H1 (cell line): ENCODE measurements at regions not wholly inside any gene's neighbourhood (a gene's known extent, or its start where the extent isn't known, plus 50 kb on each side); places are given as distances from the start of the nearest gene placed in this dataset.

ENCODE experiments used
- CTCF ChIA-PET: fragments of 300-600 bp; sonication (Branson Sonifier 250); formaldehyde crosslinking; loops from one replicate; lab custom pipeline; 2021; ENCODE audit not compliant: partially characterized antibody; lab: Charles Lee
- POLR2A ChIA-PET: fragments of 300-600 bp; sonication (Branson Sonifier 250); formaldehyde crosslinking; loops from one replicate; lab custom pipeline; 2021; ENCODE audit warnings: inconsistent platforms; ENCODE audit not compliant: partially characterized antibody; lab: Charles Lee
- DNase-seq, 2 experiments: peaks; one replicate each; pipeline versions ENCODE4 v3.0.0 to v3.0.0-alpha.2; 2010 to 2022; ENCODE audit warnings: low spot score in 2 of 2, low read depth in 1 of 2, mixed read lengths in 1 of 2
- FAIRE-seq: peaks from 2 replicates; lab custom pipeline; 2011; peaks lifted over from hg19 to GRCh38; lab: Jason Lieb, UNC
- H2AFZ ChIP-seq: 2 replicates; pipeline ENCODE4 v1.8.1; 2012; ENCODE audit warnings: low read length, inconsistent platforms
- H2AK5ac ChIP-seq: 2 replicates; pipeline ENCODE4 v1.6.1; 2013; ENCODE audit warnings: low read depth, low read length
- H2BK120ac ChIP-seq: replicated peaks from 2 replicates; pipeline ENCODE3; 2013; ENCODE audit warnings: low read depth, low read length, inconsistent platforms
- H2BK12ac ChIP-seq: 2 replicates; pipeline ENCODE4 v1.6.1; 2013; ENCODE audit warnings: low read depth, low read length
- H2BK15ac ChIP-seq: 2 replicates; pipeline ENCODE4 v1.6.1; 2013; ENCODE audit warnings: low read length
- H2BK20ac ChIP-seq: 2 replicates; pipeline ENCODE4 v1.6.1; 2013; ENCODE audit warnings: low read length
- H2BK5ac ChIP-seq: 2 replicates; pipeline ENCODE4 v1.6.1; 2013; ENCODE audit warnings: low read depth, low read length
- H3K14ac ChIP-seq: 2 replicates; pipeline ENCODE4 v1.6.1; 2013; ENCODE audit warnings: inconsistent platforms; ENCODE audit not compliant: insufficient read length
- H3K18ac ChIP-seq: 2 replicates; pipeline ENCODE4 v1.6.1; 2013; ENCODE audit warnings: low read length; ENCODE audit errors: extremely low read depth
- H3K23ac ChIP-seq: 2 replicates; pipeline ENCODE4 v1.6.1; 2013; ENCODE audit warnings: inconsistent platforms; ENCODE audit not compliant: insufficient read length
- H3K23me2 ChIP-seq: 2 replicates; pipeline ENCODE4 v1.6.1; 2013; ENCODE audit warnings: low read depth, low read length
- H3K27ac ChIP-seq: 2 replicates; pipeline ENCODE4 v1.6.1; 2011; ENCODE audit warnings: low read depth, low read length, inconsistent platforms
- H3K27me3 ChIP-seq, 4 experiments: replicated peaks in 1 of 4; 1 replicate in 1 of 4; 2 replicates in 3 of 4; pipeline versions ENCODE4 v1.6.1 to v1.8.1; 2011 to 2013; ENCODE audit warnings: low read length in 3 of 4, mild to moderate bottlenecking in 3 of 4, inconsistent platforms in 2 of 4, mixed read lengths in 2 of 4, moderate library complexity in 1 of 4; ENCODE audit not compliant: control insufficient read depth in 3 of 4, insufficient read depth in 3 of 4; ENCODE audit errors: extremely low read depth in 1 of 4
- H3K36me3 ChIP-seq, 4 experiments: 2 replicates each; pipeline versions ENCODE4 v1.6.1 to v1.8.1; 2011 to 2013; ENCODE audit warnings: mild to moderate bottlenecking in 4 of 4, low read length in 3 of 4, moderate library complexity in 2 of 4, control low read depth in 1 of 4, inconsistent platforms in 1 of 4; ENCODE audit not compliant: insufficient read depth in 4 of 4, control insufficient read depth in 2 of 4
- H3K4ac ChIP-seq: replicated peaks from 2 replicates; pipeline ENCODE3; 2013; ENCODE audit warnings: low read length, low read depth, mixed read lengths, inconsistent platforms; ENCODE audit not compliant: insufficient read length
- H3K4me1 ChIP-seq, 4 experiments: replicated peaks in 1 of 4; 1 replicate in 1 of 4; 2 replicates in 3 of 4; pipeline versions ENCODE4 v1.6.1 to v1.8.1; 2011 to 2013; ENCODE audit warnings: low read length in 3 of 4, inconsistent platforms in 2 of 4, mixed read lengths in 1 of 4; ENCODE audit not compliant: insufficient read depth in 4 of 4, control insufficient read depth in 3 of 4
- H3K4me2 ChIP-seq, 2 experiments: 2 replicates each; pipeline versions ENCODE4 v1.6.1 to v1.8.1; 2011 to 2013; ENCODE audit warnings: low read depth in 2 of 2, low read length in 2 of 2, control low read depth in 1 of 2, inconsistent platforms in 1 of 2, mild to moderate bottlenecking in 1 of 2; ENCODE audit not compliant: insufficient read depth in 1 of 2
- H3K4me3 ChIP-seq, 4 experiments: fragments of 200-600, 300-600 bp in 1 of 4; sonication (generic), shearing (Covaris generic), sonication (Bioruptor Twin) in 1 of 4; 2 replicates each; pipeline versions ENCODE4 v1.5.1 to v1.8.1; 2011 to 2016; ENCODE audit warnings: low read length in 4 of 4, low read depth in 3 of 4, control low read depth in 2 of 4, inconsistent platforms in 2 of 4, mild to moderate bottlenecking in 2 of 4, mixed read lengths in 1 of 4, moderate library complexity in 1 of 4; ENCODE audit not compliant: insufficient read depth in 2 of 4; ENCODE audit errors: extremely low read depth in 1 of 4
- H3K56ac ChIP-seq: replicated peaks from 2 replicates; pipeline ENCODE3; 2013; ENCODE audit warnings: low read depth, mild to moderate bottlenecking, mixed read lengths, low read length, inconsistent platforms; ENCODE audit not compliant: insufficient read length
- H3K79me1 ChIP-seq: 2 replicates; pipeline ENCODE4 v1.6.1; 2013; ENCODE audit warnings: low read depth, low read length, control low read depth
- H3K79me2 ChIP-seq, 2 experiments: 2 replicates each; pipeline versions ENCODE4 v1.6.1 to v1.8.1; 2012 to 2013; ENCODE audit warnings: low read length in 2 of 2, mild to moderate bottlenecking in 2 of 2, inconsistent platforms in 1 of 2; ENCODE audit not compliant: insufficient read depth in 2 of 2, control insufficient read depth in 1 of 2
- H3K9ac ChIP-seq, 4 experiments: replicated peaks in 1 of 4; 1 replicate in 1 of 4; 2 replicates in 3 of 4; pipeline versions ENCODE4 v1.6.1 to v1.8.1; 2011 to 2013; ENCODE audit warnings: low read depth in 3 of 4, low read length in 3 of 4, control low read depth in 2 of 4, mild to moderate bottlenecking in 2 of 4, moderate library complexity in 2 of 4, inconsistent platforms in 1 of 4; ENCODE audit errors: extremely low read depth in 1 of 4
- H3K9me3 ChIP-seq, 2 experiments: 2 replicates each; pipeline versions ENCODE4 v1.6.1 to v1.8.1; 2012 to 2013; ENCODE audit warnings: mild to moderate bottlenecking in 2 of 2, moderate library complexity in 2 of 2, control low read depth in 1 of 2, inconsistent platforms in 1 of 2, low read depth in 1 of 2, low read length in 1 of 2, mixed read lengths in 1 of 2; ENCODE audit not compliant: insufficient read depth in 2 of 2
- H4K20me1 ChIP-seq, 2 experiments: replicated peaks in 1 of 2; 2 replicates each; pipeline versions ENCODE3 to v1.8.1; 2011 to 2013; ENCODE audit warnings: inconsistent platforms in 2 of 2, low read length in 2 of 2, mild to moderate bottlenecking in 1 of 2; ENCODE audit not compliant: insufficient read depth in 2 of 2, control insufficient read depth in 1 of 2
- H4K5ac ChIP-seq: 2 replicates; pipeline ENCODE4 v1.6.1; 2013; ENCODE audit warnings: low read length, low read depth, mixed read lengths, inconsistent platforms; ENCODE audit not compliant: insufficient read length
- H4K8ac ChIP-seq: 2 replicates; pipeline ENCODE4 v1.8.0; 2013; ENCODE audit warnings: mild to moderate bottlenecking, moderate library complexity, low read length, inconsistent platforms; ENCODE audit not compliant: insufficient read depth; ENCODE audit errors: extremely low read depth
- H4K91ac ChIP-seq: replicated peaks from 2 replicates; pipeline ENCODE3; 2013; ENCODE audit warnings: low read length, mixed read lengths, inconsistent platforms; ENCODE audit not compliant: insufficient read length
- BACH1 ChIP-seq: IDR thresholded peaks from 2 replicates; pipeline ENCODE4 v1.6.1; 2012; ENCODE audit warnings: low read length, improper control_type of control experiment
- CEBPB ChIP-seq: IDR thresholded peaks from 2 replicates; pipeline ENCODE4 v1.6.1; 2012; ENCODE audit warnings: low read depth, low read length
- CREB1 ChIP-seq: IDR thresholded peaks from 2 replicates; pipeline ENCODE4 v1.6.1; 2012; ENCODE audit warnings: inconsistent platforms
- CTBP2 ChIP-seq: IDR thresholded peaks from 2 replicates; pipeline ENCODE4 v1.7.0; 2011; ENCODE audit warnings: borderline replicate concordance, mild to moderate bottlenecking, moderate library complexity, mixed read lengths, low read length; ENCODE audit not compliant: insufficient read depth, insufficient read length
- EGR1 ChIP-seq: IDR thresholded peaks from 2 replicates; pipeline ENCODE4 v1.6.1; 2011; ENCODE audit warnings: low read depth, low read length, borderline replicate concordance
- GTF2F1 ChIP-seq: IDR thresholded peaks from 2 replicates; pipeline ENCODE4 v1.6.1; 2012; ENCODE audit warnings: low read depth, low read length, improper control_type of control experiment, borderline replicate concordance
- JUN ChIP-seq: IDR thresholded peaks from 2 replicates; pipeline ENCODE4 v1.6.1; 2011; ENCODE audit warnings: low read depth, mild to moderate bottlenecking, improper control_type of control experiment, low read length
- JUND ChIP-seq: IDR thresholded peaks from 2 replicates; pipeline ENCODE4 v1.6.1; 2011; ENCODE audit warnings: mild to moderate bottlenecking, improper control_type of control experiment, low read length
- KDM4A ChIP-seq: IDR thresholded peaks from one replicate; pipeline ENCODE4 v1.7.1; 2012; ENCODE audit warnings: low read depth, mild to moderate bottlenecking, moderate library complexity, low read length, inconsistent platforms; ENCODE audit not compliant: severe bottlenecking
- NRF1 ChIP-seq: IDR thresholded peaks from 2 replicates; pipeline ENCODE4 v1.6.1; 2011; ENCODE audit warnings: mild to moderate bottlenecking, low read depth, low read length, improper control_type of control experiment
- PHF8 ChIP-seq: fragments of 200-600 bp; sonication (generic); conservative IDR thresholded peaks from 2 replicates; pipeline ENCODE4 v1.7.1; 2012; ENCODE audit warnings: low read depth, mild to moderate bottlenecking, inconsistent platforms, low read length, moderate library complexity
- POU5F1 ChIP-seq: IDR thresholded peaks from 2 replicates; pipeline ENCODE4 v1.6.1; 2011; ENCODE audit warnings: low read depth, mild to moderate bottlenecking, low read length, moderate library complexity
- RXRA ChIP-seq: IDR thresholded peaks from 2 replicates; pipeline ENCODE4 v1.6.1; 2011; ENCODE audit warnings: low read depth, mild to moderate bottlenecking, low read length, moderate library complexity; ENCODE audit not compliant: insufficient read depth
- TBP ChIP-seq: IDR thresholded peaks from 2 replicates; pipeline ENCODE4 v1.6.1; 2011; ENCODE audit warnings: low read depth, low read length, improper control_type of control experiment
- TEAD4 ChIP-seq: IDR thresholded peaks from 2 replicates; pipeline ENCODE4 v1.6.1; 2012; ENCODE audit warnings: low read depth, low read length, inconsistent platforms, mixed read lengths
- TF ChIP-seq, protein P1 (sequence below): IDR thresholded peaks from 2 replicates; pipeline ENCODE4 v1.6.1; 2011; ENCODE audit warnings: low read depth, mild to moderate bottlenecking, low read length; ENCODE audit not compliant: insufficient read depth

GRCh38 chr1:187091666-187092065 is 262.9 kb downstream of the PLA2G4A start:
- H3K23me2 ChIP-seq: no peaks in the 10 kb centered on the region
- no peaks in the 10 kb centered on the region for H4K20me1 ChIP-seq
- no peak overlapping the region for H3K23ac ChIP-seq
- no peak overlapping the region for H2BK12ac ChIP-seq
- no peak overlapping the region for H4K91ac ChIP-seq
- no peak overlapping the region for H4K5ac ChIP-seq
- H3K79me1 ChIP-seq: no peaks in the 10 kb centered on the region
- no peak overlapping the region for H3K27ac ChIP-seq
- ChIA-PET CTCF (interaction anchor here (1.6 kb wide), 1 partner anchor 12 kb away, joined by 4 read pairs; no protein-coding TSS in a partner anchor), POLR2A (no interaction called here)
- H2AFZ ChIP-seq: no peak overlapping the region
- H2BK20ac ChIP-seq: no peak overlapping the region
- H3K9ac ChIP-seq: no peak overlapping the region
- H4K8ac ChIP-seq: no peak overlapping the region
- no peak for FAIRE-seq
- H3K36me3 ChIP-seq: no peaks in the 10 kb centered on the region
- H3K4me3 ChIP-seq: no peak overlapping the region
- no peaks in the 10 kb centered on the region for H3K27me3 ChIP-seq
- H2AK5ac ChIP-seq: no peak overlapping the region
- no peaks in the 10 kb centered on the region for H3K4me1 ChIP-seq
- H2BK5ac ChIP-seq: no peak overlapping the region
- H3K79me2 ChIP-seq: no peaks in the 10 kb centered on the region
- H3K9me3 ChIP-seq: peaks cover 8 to 16% of the 10 kb centered on the region in 2 experiments; a peak in 3 of 4 replicates
- H2BK120ac ChIP-seq: no peak overlapping the region
- H3K56ac ChIP-seq: no peak overlapping the region
- no peak overlapping the region for H3K14ac ChIP-seq
- H2BK15ac ChIP-seq: no peak overlapping the region
- no peak overlapping the region for H3K4me2 ChIP-seq
- H3K18ac ChIP-seq: no peak overlapping the region
- no peak for DNase-seq
- H3K4ac ChIP-seq: no peak overlapping the region
- TF ChIP-seq, protein P1, sequence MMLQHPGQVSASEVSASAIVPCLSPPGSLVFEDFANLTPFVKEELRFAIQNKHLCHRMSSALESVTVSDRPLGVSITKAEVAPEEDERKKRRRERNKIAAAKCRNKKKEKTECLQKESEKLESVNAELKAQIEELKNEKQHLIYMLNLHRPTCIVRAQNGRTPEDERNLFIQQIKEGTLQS: no peak
- no peak for TF ChIP-seq GTF2F1
- TF ChIP-seq TEAD4: no peak
- TF ChIP-seq PHF8: no peak
- no peak for TF ChIP-seq RXRA
- no peak for TF ChIP-seq EGR1
- no peak for TF ChIP-seq CTBP2
- no peak for TF ChIP-seq JUN
- no peak for TF ChIP-seq TBP
- TF ChIP-seq BACH1: no peak
- no peak for TF ChIP-seq NRF1
- TF ChIP-seq CEBPB: no peak
- TF ChIP-seq CREB1: no peak
- TF ChIP-seq POU5F1: no peak
- TF ChIP-seq KDM4A: no peak
- TF ChIP-seq JUND: no peak
